WERI-Rb-1 (cell line): ENCODE measurements at regions not wholly inside any gene's neighbourhood (a gene's known extent, or its start where the extent isn't known, plus 50 kb on each side); places are given as distances from the start of the nearest gene placed in this dataset.

Experiments
- DNase-seq: peaks from one replicate; pipeline ENCODE4 v3.0.0-alpha.2; 2020
- H3K27ac ChIP-seq: fragments of 250-450 bp; sonication (Bioruptor Pico); 2 replicates; pipeline ENCODE4 v1.5.1; 2020; ENCODE audit warnings: mild to moderate bottlenecking, moderate library complexity
- H3K27me3 ChIP-seq: fragments of 250-450 bp; sonication (Bioruptor Pico); 2 replicates; pipeline ENCODE4 v1.5.1; 2021; ENCODE audit warnings: mild to moderate bottlenecking, low read depth, moderate library complexity; ENCODE audit not compliant: insufficient read depth, severe bottlenecking
- H3K36me3 ChIP-seq: fragments of 250-450 bp; sonication (Bioruptor Pico); 2 replicates; pipeline ENCODE4 v1.5.1; 2020; ENCODE audit warnings: mild to moderate bottlenecking, moderate library complexity
- H3K4me3 ChIP-seq: 2 replicates; pipeline ENCODE4 v1.5.1; 2011; ENCODE audit warnings: low read depth, mild to moderate bottlenecking, control low read depth, low read length
- H3K9me3 ChIP-seq: fragments of 250-450 bp; sonication (Bioruptor Pico); 2 replicates; pipeline ENCODE4 v1.5.1; 2021; ENCODE audit warnings: mild to moderate bottlenecking, moderate library complexity; ENCODE audit not compliant: severe bottlenecking
- CTCF ChIP-seq: IDR thresholded peaks from 2 replicates; pipeline ENCODE4 v1.5.1; 2011; ENCODE audit warnings: low read depth, mild to moderate bottlenecking, control low read depth, inconsistent platforms, low read length

- Histone ChIP-seq H3K27ac (no peak overlapping the region), H3K4me3 (no peak overlapping the region), H3K27me3 (no peaks in the 10 kb centered on the region), H3K36me3 (no peaks in the 10 kb centered on the region), H3K9me3 (no peaks in the 10 kb centered on the region)
- DNase-seq: no peak
- TF ChIP-seq CTCF: no peak
These were observed 183.3 kb upstream of the TRIB2 start for GRCh38 chr2:12533337-12534005.

- DNase-seq: no peak
These were observed 182.0 kb upstream of the TRIB2 start for GRCh38 chr2:12534646-12535263.

GRCh38 chr2:12536976-12537375 lies 179.8 kb upstream of the TRIB2 start:
- Histone ChIP-seq H3K36me3 (no peaks in the 10 kb centered on the region), H3K9me3 (no peaks in the 10 kb centered on the region), H3K27me3 (no peaks in the 10 kb centered on the region), H3K27ac (no peak overlapping the region), H3K4me3 (no peak overlapping the region)
- no peak for TF ChIP-seq CTCF
- DNase-seq: no peak

More at GRCh38 chr2:12534646-12535263, 182.0 kb upstream of the TRIB2 start:
- H3K36me3 ChIP-seq: no peaks in the 10 kb centered on the region
- H3K27me3 ChIP-seq: no peaks in the 10 kb centered on the region
- TF ChIP-seq CTCF: no peak
- H3K4me3 ChIP-seq: no peak overlapping the region
- H3K9me3 ChIP-seq: no peaks in the 10 kb centered on the region
- H3K27ac ChIP-seq: no peak overlapping the region

- Histone ChIP-seq H3K27ac (no peak overlapping the region), H3K4me3 (no peak overlapping the region), H3K27me3 (no peaks in the 10 kb centered on the region), H3K9me3 (no peaks in the 10 kb centered on the region), H3K36me3 (no peaks in the 10 kb centered on the region)
- DNase-seq: no peak
- TF ChIP-seq CTCF: no peak
These were observed 178.5 kb upstream of the TRIB2 start for GRCh38 chr2:12538138-12538694.

- no peaks in the 10 kb centered on the region for H3K36me3 ChIP-seq
- H3K9me3 ChIP-seq: no peaks in the 10 kb centered on the region
- no peak for DNase-seq
- H3K27ac ChIP-seq: no peak overlapping the region
- H3K27me3 ChIP-seq: no peaks in the 10 kb centered on the region
- no peak for TF ChIP-seq CTCF
- H3K4me3 ChIP-seq: no peak overlapping the region
These were observed 177.4 kb upstream of the TRIB2 start for GRCh38 chr2:12539336-12539735.
